ENCODE measurements at regions not wholly inside any gene's neighbourhood (a gene's known extent, or its start where the extent isn't known, plus 50 kb on each side); places are given as distances from the start of the nearest gene placed in this dataset.

- TF ChIP-seq EZH2 (IDR thresholded peaks at IDR 0.05) (no peak), POLR2AphosphoS5 (IDR thresholded peaks at IDR 0.05; ENCODE audit: borderline replicate concordance, low read depth, low read length) (no peak)
Measured at GRCh38 chr2:38483776-38484501, 106.9 kb upstream of the ATL2 start.
